ENCODE measurements at regions not wholly inside any gene's neighbourhood (a gene's known extent, or its start where the extent isn't known, plus 50 kb on each side); places are given as distances from the start of the nearest gene placed in this dataset.

DNA sequence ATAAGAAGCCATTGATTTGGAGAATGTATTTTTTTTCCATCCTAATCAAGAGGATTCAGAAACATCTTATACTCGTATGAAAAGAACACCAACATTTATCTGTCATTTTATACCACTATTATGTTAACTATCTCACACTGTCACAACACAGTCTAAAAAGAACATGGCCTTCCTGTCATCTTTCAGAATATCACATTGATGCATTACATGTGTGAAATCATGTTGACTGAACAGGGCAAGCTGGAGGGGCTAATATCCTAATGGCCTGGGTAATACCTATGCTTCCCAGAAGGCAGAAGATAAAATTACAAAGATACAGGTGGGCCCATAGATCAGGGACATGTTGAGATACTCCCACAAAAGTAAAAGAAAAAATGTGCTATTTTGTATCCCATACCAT, 611.7 kb downstream of the STIM2 start:
- H3K27me3 ChIP-seq: no peaks in the 10 kb centered on the region
- no peaks in the 10 kb centered on the region for H3K4me1 ChIP-seq
- H3K4me3 ChIP-seq: no peak overlapping the region
- TF ChIP-seq POLR2A (IDR thresholded peaks at IDR 0.05) (no peak), CTCF (IDR thresholded peaks at IDR 0.05) (no peak)
- intact Hi-C loops (cut with DNase I): no loop called here
- 81 to 94% (median 89%) methylated on average over 1 of the region's 1 CpG for WGBS, 4 donors
- H3K27ac ChIP-seq: no peak overlapping the region
- DNase-seq (no peak), ATAC-seq (no peak)
- H3K9me3 ChIP-seq: no peaks in the 10 kb centered on the region
- no peaks in the 10 kb centered on the region for H3K36me3 ChIP-seq

- no peak overlapping the region for H3K27ac ChIP-seq
- WGBS, 4 donors: 89 to 93% (median 91%) methylated on average over 1 of the region's 1 CpG
- H3K4me1 ChIP-seq: no peaks in the 10 kb centered on the region
- TF ChIP-seq POLR2A (IDR thresholded peaks at IDR 0.05): no peak
- TF ChIP-seq CTCF (IDR thresholded peaks at IDR 0.05): no peak
- no peaks in the 10 kb centered on the region for H3K36me3 ChIP-seq
- ATAC-seq (no peak), DNase-seq (no peak)
- no peak overlapping the region for H3K4me3 ChIP-seq
- no peaks in the 10 kb centered on the region for H3K27me3 ChIP-seq
- intact Hi-C loops (cut with DNase I): no loop called here
- H3K9me3 ChIP-seq: no peaks in the 10 kb centered on the region
These were observed 614.0 kb downstream of the STIM2 start for GRCh38 chr4:27474691-27475090.

GRCh38 chr4:27484216-27484615, 623.6 kb downstream of the STIM2 start:
- no peak overlapping the region for H3K4me3 ChIP-seq
- ATAC-seq (no peak), DNase-seq (no peak)
- intact Hi-C loops (cut with DNase I): no loop called here
- H3K27ac ChIP-seq: no peak overlapping the region
- TF ChIP-seq CTCF (IDR thresholded peaks at IDR 0.05) (no peak), POLR2A (IDR thresholded peaks at IDR 0.05) (no peak)
- no peaks in the 10 kb centered on the region for H3K36me3 ChIP-seq
- H3K27me3 ChIP-seq: no peaks in the 10 kb centered on the region
- no peaks in the 10 kb centered on the region for H3K4me1 ChIP-seq
- WGBS, 4 donors: 92 to 97% (median 95%) methylated on average over 8 of the region's 8 CpGs
- no peaks in the 10 kb centered on the region for H3K9me3 ChIP-seq

DNA sequence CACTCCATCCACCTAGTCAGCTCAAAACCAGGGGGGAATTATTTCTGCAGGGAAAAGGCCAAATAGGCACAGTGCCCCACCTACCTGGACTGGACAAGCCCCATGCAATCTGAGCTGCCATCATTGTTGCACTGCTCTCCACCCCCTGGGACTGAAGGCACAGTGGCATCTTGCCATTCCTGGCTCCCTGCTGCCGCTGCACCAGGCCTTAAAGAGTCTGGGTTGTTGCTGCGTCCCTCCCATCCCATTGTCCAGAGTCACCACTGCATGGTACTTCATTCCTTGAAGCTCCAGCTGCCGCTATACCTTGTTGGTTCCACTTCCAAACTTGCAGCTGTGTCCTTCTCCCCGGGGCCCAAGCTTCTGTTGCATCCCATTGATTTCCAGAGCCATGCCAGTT, 629.7 kb downstream of the STIM2 start:
- intact Hi-C loops (cut with DNase I): no loop called here
- H3K27me3 ChIP-seq: no peaks in the 10 kb centered on the region
- ATAC-seq (no peak), DNase-seq (no peak)
- no peaks in the 10 kb centered on the region for H3K36me3 ChIP-seq
- no peak overlapping the region for H3K27ac ChIP-seq
- no peaks in the 10 kb centered on the region for H3K4me1 ChIP-seq
- H3K4me3 ChIP-seq: no peak overlapping the region
- TF ChIP-seq POLR2A (IDR thresholded peaks at IDR 0.05) (no peak), CTCF (IDR thresholded peaks at IDR 0.05) (no peak)
- no peaks in the 10 kb centered on the region for H3K9me3 ChIP-seq
- WGBS, 4 donors: 86 to 92% (median 89%) methylated on average over 4 of the region's 4 CpGs

Data from heart left ventricle (tissue), 16 donors.